Mesodermal cell (in vitro differentiated cells): ENCODE measurements at regions not wholly inside any gene's neighbourhood (a gene's known extent, or its start where the extent isn't known, plus 50 kb on each side); places are given as distances from the start of the nearest gene placed in this dataset.

Experiments
- H3K27ac ChIP-seq: 2 replicates; pipeline ENCODE4 v1.7.0; 2013; ENCODE audit warnings: mild to moderate bottlenecking, low read depth, low read length, moderate library complexity; ENCODE audit not compliant: severe bottlenecking
- H3K36me3 ChIP-seq: 2 replicates; pipeline ENCODE4 v1.7.1; 2013; ENCODE audit warnings: mild to moderate bottlenecking, low read length, moderate library complexity; ENCODE audit not compliant: control insufficient read depth, insufficient read depth
- H3K4me1 ChIP-seq: one replicate; pipeline ENCODE4 v1.7.1; 2013; ENCODE audit warnings: mild to moderate bottlenecking, low read length; ENCODE audit not compliant: insufficient read depth, control insufficient read depth, poor library complexity, severe bottlenecking
- H3K4me3 ChIP-seq: 2 replicates; pipeline ENCODE4 v1.7.0; 2013; ENCODE audit warnings: low read length, control low read depth, mild to moderate bottlenecking; ENCODE audit not compliant: insufficient read depth, poor library complexity, severe bottlenecking; ENCODE audit errors: extremely low read depth
- H3K9me3 ChIP-seq: 2 replicates; pipeline ENCODE4 v1.7.1; 2013; ENCODE audit warnings: mild to moderate bottlenecking, low read length, moderate library complexity; ENCODE audit not compliant: control insufficient read depth
- WGBS, 2 experiments: methylation state at CpG; one replicate each; pipeline ENCODE4 v1.1.5; 2013; ENCODE audit warnings: missing lambda C conversion rate in 2 of 2; ENCODE audit not compliant: insufficient coverage in 2 of 2; 5-methylcytosine and 5-hydroxymethylcytosine counted together

GRCh38 chr7:114854369-114854768 lies 67.5 kb upstream of the MDFIC start:
- WGBS, 2 experiments, result 100% methylated on average over 1 of the region's 2 CpGs; no CpG with 5 or more reads in 1 of the 2 experiments
- H3K4me3 ChIP-seq, result no peak overlapping the region

GRCh38 chr7:114856625-114857024 lies 65.3 kb upstream of the MDFIC start:
- H3K9me3 ChIP-seq, result no peaks in the 10 kb centered on the region
- H3K4me3 ChIP-seq, result no peak overlapping the region
- peaks cover 4% of the 10 kb centered on the region for H3K4me1 ChIP-seq
- 60% methylated on average over 2 of the region's 3 CpGs; no CpG with 5 or more reads in 1 of the 2 experiments for WGBS, 2 experiments
- no peaks in the 10 kb centered on the region for H3K36me3 ChIP-seq
- no peak overlapping the region for H3K27ac ChIP-seq

More at GRCh38 chr7:114854369-114854768, 67.5 kb upstream of the MDFIC start:
- Histone ChIP-seq H3K27ac (no peak overlapping the region), H3K4me1 (peaks cover 4% of the 10 kb centered on the region), H3K36me3 (no peaks in the 10 kb centered on the region), H3K9me3 (no peaks in the 10 kb centered on the region)

- Histone ChIP-seq H3K4me3 (no peak overlapping the region), H3K4me1 (peaks cover 4% of the 10 kb centered on the region), H3K36me3 (no peaks in the 10 kb centered on the region), H3K27ac (no peak overlapping the region), H3K9me3 (no peaks in the 10 kb centered on the region)
- WGBS, 2 experiments, result 57% methylated on average over 1 of the region's 1 CpG; no CpG with 5 or more reads in 1 of the 2 experiments
Measured at GRCh38 chr7:114857605-114858004, 64.3 kb upstream of the MDFIC start.

GRCh38 chr7:114859477-114859876 lies 62.4 kb upstream of the MDFIC start:
- no peaks in the 10 kb centered on the region for H3K36me3 ChIP-seq
- no peaks in the 10 kb centered on the region for H3K9me3 ChIP-seq
- no peak overlapping the region for H3K4me3 ChIP-seq
- WGBS, 2 experiments, result 100% methylated on average over 1 of the region's 1 CpG; no CpG with 5 or more reads in 1 of the 2 experiments
- H3K4me1 ChIP-seq, result peaks cover 4% of the 10 kb centered on the region
- no peak overlapping the region for H3K27ac ChIP-seq

- Histone ChIP-seq H3K4me3 (no peak overlapping the region), H3K4me1 (peaks cover 4% of the 10 kb centered on the region), H3K36me3 (no peaks in the 10 kb centered on the region), H3K27ac (no peak overlapping the region), H3K9me3 (no peaks in the 10 kb centered on the region)
- WGBS, 2 experiments, result no CpG with 5 or more reads among the region's 2 CpGs
Measured at GRCh38 chr7:114860206-114860605, 61.7 kb upstream of the MDFIC start.

GRCh38 chr7:114862406-114862805 lies 59.5 kb upstream of the MDFIC start:
- Histone ChIP-seq H3K36me3 (no peaks in the 10 kb centered on the region), H3K9me3 (no peaks in the 10 kb centered on the region), H3K27ac (no peak overlapping the region), H3K4me1 (no peaks in the 10 kb centered on the region), H3K4me3 (no peak overlapping the region)
- no CpG with 5 or more reads among the region's 2 CpGs for WGBS, 2 experiments

- Histone ChIP-seq H3K27ac (no peak overlapping the region), H3K4me1 (no peaks in the 10 kb centered on the region), H3K36me3 (no peaks in the 10 kb centered on the region), H3K9me3 (no peaks in the 10 kb centered on the region), H3K4me3 (no peak overlapping the region)
- 83% methylated on average over 1 of the region's 1 CpG; no CpG with 5 or more reads in 1 of the 2 experiments for WGBS, 2 experiments
Measured at GRCh38 chr7:114864278-114864677, 57.6 kb upstream of the MDFIC start.

- Histone ChIP-seq H3K4me3 (no peak overlapping the region), H3K36me3 (no peaks in the 10 kb centered on the region), H3K27ac (no peak overlapping the region), H3K9me3 (no peaks in the 10 kb centered on the region), H3K4me1 (no peaks in the 10 kb centered on the region)
- WGBS, 2 experiments, result 40 to 88% methylated on average over 1 of the region's 1 CpG
Measured at GRCh38 chr7:114865564-114865963, 56.3 kb upstream of the MDFIC start.
